GM12864 (cell line): ENCODE measurements at regions not wholly inside any gene's neighbourhood (a gene's known extent, or its start where the extent isn't known, plus 50 kb on each side); places are given as distances from the start of the nearest gene placed in this dataset.

ENCODE experiments used
- DNase-seq: peaks from one replicate; pipeline ENCODE4 v3.0.0-alpha.2; 2011; ENCODE audit warnings: low read depth
- H3K4me3 ChIP-seq: 2 replicates; pipeline ENCODE4 v1.5.1; 2011; ENCODE audit warnings: mild to moderate bottlenecking, low read depth, low read length, control low read depth
- TF ChIP-seq, protein P1 (sequence below): IDR thresholded peaks from 2 replicates; pipeline ENCODE4 v1.5.1; 2011; ENCODE audit warnings: low read depth, mild to moderate bottlenecking, moderate library complexity, low read length, control low read depth, inconsistent platforms; ENCODE audit errors: missing control alignments

DNA sequence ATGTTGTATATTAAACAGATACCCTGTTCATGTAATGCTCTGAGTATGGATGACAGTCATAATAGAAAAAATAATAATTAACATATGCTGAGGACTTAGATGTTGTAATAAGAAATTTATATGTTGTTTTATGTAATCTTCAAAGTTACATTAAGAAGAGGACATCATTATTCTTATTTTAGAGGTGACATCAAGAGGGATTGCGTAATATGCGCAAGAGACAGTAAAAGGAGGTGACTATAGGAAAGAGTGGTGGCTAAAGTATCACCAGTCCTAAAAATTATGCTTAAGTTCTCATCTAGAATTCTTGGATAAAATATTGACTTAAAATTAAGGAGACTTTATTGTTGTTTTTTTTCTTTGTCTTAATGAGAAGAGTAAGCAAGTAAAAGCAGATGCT lies 323.9 kb downstream of the KCNC2 start:
- no peak for DNase-seq
- TF ChIP-seq, protein P1, sequence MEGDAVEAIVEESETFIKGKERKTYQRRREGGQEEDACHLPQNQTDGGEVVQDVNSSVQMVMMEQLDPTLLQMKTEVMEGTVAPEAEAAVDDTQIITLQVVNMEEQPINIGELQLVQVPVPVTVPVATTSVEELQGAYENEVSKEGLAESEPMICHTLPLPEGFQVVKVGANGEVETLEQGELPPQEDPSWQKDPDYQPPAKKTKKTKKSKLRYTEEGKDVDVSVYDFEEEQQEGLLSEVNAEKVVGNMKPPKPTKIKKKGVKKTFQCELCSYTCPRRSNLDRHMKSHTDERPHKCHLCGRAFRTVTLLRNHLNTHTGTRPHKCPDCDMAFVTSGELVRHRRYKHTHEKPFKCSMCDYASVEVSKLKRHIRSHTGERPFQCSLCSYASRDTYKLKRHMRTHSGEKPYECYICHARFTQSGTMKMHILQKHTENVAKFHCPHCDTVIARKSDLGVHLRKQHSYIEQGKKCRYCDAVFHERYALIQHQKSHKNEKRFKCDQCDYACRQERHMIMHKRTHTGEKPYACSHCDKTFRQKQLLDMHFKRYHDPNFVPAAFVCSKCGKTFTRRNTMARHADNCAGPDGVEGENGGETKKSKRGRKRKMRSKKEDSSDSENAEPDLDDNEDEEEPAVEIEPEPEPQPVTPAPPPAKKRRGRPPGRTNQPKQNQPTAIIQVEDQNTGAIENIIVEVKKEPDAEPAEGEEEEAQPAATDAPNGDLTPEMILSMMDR: no peak
- no peak overlapping the region for H3K4me3 ChIP-seq

DNA sequence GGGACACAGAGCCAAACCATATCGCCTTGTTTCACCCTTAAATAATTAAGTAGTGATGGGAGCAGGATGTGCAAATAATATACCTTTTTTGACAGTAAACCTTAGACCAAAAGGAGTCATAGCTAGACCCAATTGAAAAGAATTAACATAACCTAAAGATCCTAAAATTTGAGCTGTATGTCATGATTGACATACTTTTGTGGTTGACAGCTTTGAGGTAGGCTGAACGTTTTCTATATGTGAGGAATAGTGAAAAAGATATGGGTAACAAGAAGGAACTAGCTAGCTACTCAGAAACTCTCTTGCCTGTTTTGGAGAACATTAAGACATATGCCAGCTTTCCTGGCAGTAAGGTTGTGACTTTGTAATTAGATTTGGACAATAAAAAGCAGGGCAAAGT lies 320.6 kb downstream of the KCNC2 start:
- TF ChIP-seq, protein P1: no peak
- DNase-seq: no peak
- H3K4me3 ChIP-seq: no peak overlapping the region

DNA sequence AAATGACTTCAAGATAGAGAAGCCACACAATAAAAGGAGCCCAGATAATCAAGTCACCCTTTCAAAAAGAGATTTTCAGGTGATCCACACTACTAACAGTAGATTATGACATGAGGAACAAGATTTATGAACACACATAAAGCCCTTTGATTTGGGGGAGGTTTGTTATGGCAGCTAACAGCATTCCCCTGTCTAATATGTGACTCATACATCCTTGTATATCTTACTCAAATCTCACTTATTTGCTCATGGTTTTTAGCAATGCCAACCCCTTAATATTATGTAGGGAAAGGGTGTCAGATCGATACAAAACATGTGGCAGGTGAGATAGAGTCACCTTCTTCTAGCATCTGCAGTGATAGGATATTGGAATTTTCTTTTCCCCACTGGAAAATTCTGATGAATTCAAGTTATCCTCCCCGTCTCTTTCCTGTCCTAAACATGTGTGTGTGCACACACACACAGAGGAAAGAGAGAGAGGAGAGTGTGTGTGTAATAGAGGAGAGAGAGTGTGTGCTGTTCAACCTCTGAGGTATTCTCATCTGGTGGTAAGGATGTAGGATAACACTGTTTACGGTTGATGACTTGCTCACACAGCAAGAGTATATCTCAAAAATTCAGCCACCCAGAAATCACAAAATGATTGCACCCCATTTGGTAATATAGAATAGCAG lies 319.9 kb downstream of the KCNC2 start:
- TF ChIP-seq, protein P1: no peak
- H3K4me3 ChIP-seq: no peak overlapping the region
- DNase-seq: no peak

DNA sequence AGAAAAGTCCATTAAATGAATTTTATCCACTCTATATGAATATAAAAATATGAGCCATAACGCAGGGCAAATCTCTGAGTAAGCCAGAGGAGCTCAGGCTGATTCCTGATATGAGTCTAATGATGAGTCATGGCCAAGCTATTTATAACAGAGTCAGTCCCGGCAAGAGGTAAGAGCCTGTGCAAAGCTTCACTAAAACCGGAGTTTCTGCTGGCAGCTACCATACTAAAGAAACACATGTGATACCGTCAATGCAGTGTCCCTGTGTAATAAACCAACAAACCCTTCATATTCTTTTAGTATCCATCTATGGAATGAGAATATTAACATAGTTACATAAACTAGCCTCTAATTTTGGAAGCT lies 319.4 kb downstream of the KCNC2 start:
- H3K4me3 ChIP-seq: no peak overlapping the region
- DNase-seq: peak; percentile 25
- TF ChIP-seq, protein P1: no peak

DNA sequence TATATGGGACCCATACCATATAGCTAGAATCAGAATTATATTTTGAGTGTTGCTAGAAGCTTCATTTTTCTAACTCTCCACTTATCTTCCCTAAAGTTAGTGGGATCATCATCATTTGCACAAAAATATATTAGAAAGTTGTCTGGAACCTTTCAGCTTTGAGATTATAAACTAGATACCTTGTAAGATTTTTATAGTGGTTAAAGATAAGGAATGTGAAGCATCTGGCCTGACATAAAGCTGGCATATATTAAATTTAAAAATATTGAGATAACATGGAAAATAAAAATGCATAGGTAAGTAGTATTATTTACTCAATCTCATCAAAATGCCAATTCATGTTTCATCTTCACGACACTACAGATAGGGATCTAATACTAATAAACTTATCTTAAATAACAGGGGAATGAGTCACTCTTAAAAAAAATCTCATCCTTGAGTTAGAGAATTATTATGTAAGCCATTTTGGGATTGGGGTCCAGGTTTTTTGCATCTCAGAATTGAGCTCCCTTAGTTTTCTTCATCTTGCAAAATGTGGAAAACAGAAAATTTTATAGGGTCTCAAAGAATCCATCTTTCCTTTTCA lies 318.5 kb downstream of the KCNC2 start:
- TF ChIP-seq, protein P1: no peak
- no peak for DNase-seq
- no peak overlapping the region for H3K4me3 ChIP-seq

DNA sequence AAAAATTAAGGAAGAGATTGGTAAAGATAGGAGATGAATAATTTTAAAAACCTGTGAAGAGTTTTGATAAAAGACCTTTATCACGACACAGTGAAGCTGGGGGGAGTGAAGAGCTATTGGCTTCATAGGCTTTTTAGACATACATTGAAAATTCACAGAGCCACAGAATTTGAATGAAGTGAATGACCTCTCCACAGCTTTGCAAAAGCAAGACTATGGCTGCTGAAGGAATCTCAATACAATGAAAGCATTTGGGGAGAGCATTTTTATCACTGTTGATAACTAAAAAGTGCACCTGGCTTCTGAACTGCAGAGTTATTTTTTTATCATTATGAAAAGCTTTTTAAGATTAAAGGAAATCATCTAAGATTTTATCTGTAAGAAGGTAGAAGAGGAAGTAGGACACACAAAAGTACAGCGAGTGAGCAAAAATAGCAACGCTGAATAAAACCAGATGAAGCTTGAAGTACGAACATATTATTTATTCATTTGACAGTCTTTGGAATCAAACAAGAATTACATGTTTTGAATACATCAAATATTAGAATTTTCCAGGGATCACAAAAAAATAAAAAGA lies 317.5 kb downstream of the KCNC2 start:
- DNase-seq: no peak
- no peak overlapping the region for H3K4me3 ChIP-seq
- TF ChIP-seq, protein P1: no peak
